EH (cell line): ENCODE measurements at regions not wholly inside any gene's neighbourhood (a gene's known extent, or its start where the extent isn't known, plus 50 kb on each side); places are given as distances from the start of the nearest gene placed in this dataset.

Experiments used
- DNase-seq: peaks from one replicate; pipeline ENCODE4 v3.0.0-alpha.2; 2015; ENCODE audit warnings: low read depth

GRCh38 chr3:148223266-148223665 is 474.4 kb upstream of the AGTR1 start:
- DNase-seq = peak; percentile 51

GRCh38 chr3:148226246-148226645 is 471.5 kb upstream of the AGTR1 start:
- no peak for DNase-seq

GRCh38 chr3:148227534-148227933 is 470.2 kb upstream of the AGTR1 start:
- peak; percentile 57 for DNase-seq

GRCh38 chr3:148229107-148229506 is 468.6 kb upstream of the AGTR1 start:
- DNase-seq = no peak

GRCh38 chr3:148230473-148230872 is 467.2 kb upstream of the AGTR1 start:
- DNase-seq = no peak

- peak; percentile 30 for DNase-seq
Measured at GRCh38 chr3:148232389-148232788, 465.3 kb upstream of the AGTR1 start.

GRCh38 chr3:148233403-148233802 is 464.3 kb upstream of the AGTR1 start:
- DNase-seq = peak; percentile 69

GRCh38 chr3:148234536-148234935 is 463.2 kb upstream of the AGTR1 start:
- no peak for DNase-seq

GRCh38 chr3:148235566-148235965 is 462.1 kb upstream of the AGTR1 start:
- no peak for DNase-seq

GRCh38 chr3:148238421-148238821 is 459.3 kb upstream of the AGTR1 start:
- peak; percentile 33 for DNase-seq

GRCh38 chr3:148240351-148240750 is 457.4 kb upstream of the AGTR1 start:
- no peak for DNase-seq

GRCh38 chr3:148243609-148244008 is 454.1 kb upstream of the AGTR1 start:
- no peak for DNase-seq

GRCh38 chr3:148246291-148246923 is 451.3 kb upstream of the AGTR1 start:
- no peak for DNase-seq

GRCh38 chr3:148253713-148254112 is 444.0 kb upstream of the AGTR1 start:
- no peak for DNase-seq

GRCh38 chr3:148254402-148254801 is 443.3 kb upstream of the AGTR1 start:
- DNase-seq = no peak

GRCh38 chr3:148255981-148256969 is 441.4 kb upstream of the AGTR1 start:
- DNase-seq = no peak

- no peak for DNase-seq
Measured at GRCh38 chr3:148262980-148263379, 434.7 kb upstream of the AGTR1 start.

GRCh38 chr3:148265841-148266240 is 431.9 kb upstream of the AGTR1 start:
- no peak for DNase-seq

- DNase-seq = no peak
Measured at GRCh38 chr3:148266341-148266740, 431.4 kb upstream of the AGTR1 start.

- DNase-seq = peak; percentile 34
Measured at GRCh38 chr3:148269816-148270215, 427.9 kb upstream of the AGTR1 start.

- DNase-seq = no peak
Measured at GRCh38 chr3:148280623-148281242, 417.0 kb upstream of the AGTR1 start.

GRCh38 chr3:148289159-148289558 is 408.5 kb upstream of the AGTR1 start:
- DNase-seq = no peak

- DNase-seq = no peak
Measured at GRCh38 chr3:148297013-148297412, 400.7 kb upstream of the AGTR1 start.
